Smooth muscle cell (in vitro differentiated cells): ENCODE measurements at regions not wholly inside any gene's neighbourhood (a gene's known extent, or its start where the extent isn't known, plus 50 kb on each side); places are given as distances from the start of the nearest gene placed in this dataset.

Experiments
- DNase-seq: peaks from one replicate; lab custom pipeline; 2025; ENCODE audit not compliant: unreplicated experiment; lab: John Stamatoyannopoulos, UW
- H2AFZ ChIP-seq: fragments of 200-600 bp; sonication (generic); 2 replicates; pipeline ENCODE4 v1.6.0; 2016; ENCODE audit warnings: antibody characterized with exemption, low read depth, mild to moderate bottlenecking
- H3F3A ChIP-seq: fragments of 200-600 bp; sonication (generic); 2 replicates; pipeline ENCODE4 v1.6.0; 2017; ENCODE audit warnings: antibody characterized with exemption, low read depth
- H3K27ac ChIP-seq: fragments of 200-600 bp; sonication (generic); 2 replicates; pipeline ENCODE4 v1.5.1; 2016; ENCODE audit warnings: low read depth, mild to moderate bottlenecking
- H3K27me3 ChIP-seq: fragments of 200-600 bp; sonication (generic); 2 replicates; pipeline ENCODE4 v1.6.1; 2016; ENCODE audit warnings: low read depth, mild to moderate bottlenecking
- H3K36me3 ChIP-seq: fragments of 200-600 bp; sonication (generic); 2 replicates; pipeline ENCODE4 v1.5.1; 2016; ENCODE audit warnings: low read depth
- H3K4me1 ChIP-seq: fragments of 200-600 bp; sonication (generic); 2 replicates; pipeline ENCODE4 v1.5.1; 2016; ENCODE audit warnings: low read depth
- H3K4me2 ChIP-seq: fragments of 200-600 bp; sonication (generic); 2 replicates; pipeline ENCODE4 v1.6.0; 2016; ENCODE audit warnings: mild to moderate bottlenecking
- H3K4me3 ChIP-seq: fragments of 200-600 bp; sonication (generic); 2 replicates; pipeline ENCODE4 v1.5.1; 2016; ENCODE audit warnings: mild to moderate bottlenecking
- H3K79me2 ChIP-seq: fragments of 200-600 bp; sonication (generic); 2 replicates; pipeline ENCODE4 v1.6.0; 2016; ENCODE audit warnings: low read depth, mild to moderate bottlenecking
- H3K9ac ChIP-seq: fragments of 200-600 bp; sonication (generic); 2 replicates; pipeline ENCODE4 v1.6.0; 2016; ENCODE audit warnings: low read depth
- H3K9me3 ChIP-seq: fragments of 200-600 bp; sonication (generic); replicated peaks from 2 replicates; pipeline ENCODE4 v1.5.1; 2016; ENCODE audit warnings: low read depth
- H4K20me1 ChIP-seq: fragments of 200-600 bp; sonication (generic); 2 replicates; pipeline ENCODE4 v1.6.0; 2016; ENCODE audit warnings: low read depth
- CTCF ChIP-seq: fragments of 200-600 bp; sonication (generic); IDR thresholded peaks from 2 replicates; pipeline ENCODE4 v1.5.1; 2017; ENCODE audit warnings: borderline replicate concordance, mild to moderate bottlenecking, antibody characterized with exemption; ENCODE audit not compliant: insufficient read depth, poor library complexity, severe bottlenecking
- WGBS: methylation state at CpG from one replicate; pipeline ENCODE4 v1.1.7; 2016; ENCODE audit warnings: low lambda C conversion rate; 5-methylcytosine and 5-hydroxymethylcytosine counted together

DNA sequence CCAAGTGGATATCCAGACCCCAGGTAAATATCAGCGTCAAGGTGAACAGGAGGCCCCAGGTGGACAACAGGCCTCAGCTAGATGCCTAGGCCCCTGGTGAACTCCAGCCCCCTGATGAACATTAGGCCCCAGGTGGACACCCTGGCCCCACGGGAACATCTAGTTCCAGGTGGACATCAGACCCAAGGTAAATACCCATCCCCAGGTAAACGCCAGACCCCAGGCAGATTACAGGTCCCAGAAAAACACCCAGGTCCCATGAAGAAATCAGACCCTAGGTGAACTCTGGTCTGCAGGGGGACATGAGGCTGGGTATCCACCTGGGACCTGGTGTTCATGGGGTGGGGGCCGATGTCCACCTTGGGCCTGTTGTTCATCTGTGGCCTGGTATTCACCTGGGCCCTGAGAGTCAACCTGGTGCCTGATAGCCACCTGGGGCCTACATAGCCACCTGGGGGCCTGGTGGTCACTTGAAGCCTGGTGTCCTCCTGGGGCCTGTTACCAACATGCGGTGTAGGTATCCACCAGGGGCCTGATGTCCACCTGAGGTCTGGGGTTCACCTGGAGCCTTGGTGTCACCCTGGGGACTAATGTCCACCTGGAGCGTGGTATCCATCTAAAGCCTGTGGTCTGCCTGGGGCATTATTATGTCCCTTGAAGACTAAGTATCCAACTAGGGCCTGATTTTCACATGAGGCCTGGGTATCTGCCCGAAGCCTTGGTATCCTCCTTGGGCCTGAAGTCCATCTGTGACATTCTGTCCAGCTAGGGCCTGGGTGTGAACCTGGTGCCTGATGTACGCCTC is 56.8 kb upstream of the SEPTIN5 start:
- no peak for DNase-seq
- 96% methylated on average over 8 of the region's 8 CpGs for WGBS
- no peaks in the 10 kb centered on the region for H3K9me3 ChIP-seq

DNA sequence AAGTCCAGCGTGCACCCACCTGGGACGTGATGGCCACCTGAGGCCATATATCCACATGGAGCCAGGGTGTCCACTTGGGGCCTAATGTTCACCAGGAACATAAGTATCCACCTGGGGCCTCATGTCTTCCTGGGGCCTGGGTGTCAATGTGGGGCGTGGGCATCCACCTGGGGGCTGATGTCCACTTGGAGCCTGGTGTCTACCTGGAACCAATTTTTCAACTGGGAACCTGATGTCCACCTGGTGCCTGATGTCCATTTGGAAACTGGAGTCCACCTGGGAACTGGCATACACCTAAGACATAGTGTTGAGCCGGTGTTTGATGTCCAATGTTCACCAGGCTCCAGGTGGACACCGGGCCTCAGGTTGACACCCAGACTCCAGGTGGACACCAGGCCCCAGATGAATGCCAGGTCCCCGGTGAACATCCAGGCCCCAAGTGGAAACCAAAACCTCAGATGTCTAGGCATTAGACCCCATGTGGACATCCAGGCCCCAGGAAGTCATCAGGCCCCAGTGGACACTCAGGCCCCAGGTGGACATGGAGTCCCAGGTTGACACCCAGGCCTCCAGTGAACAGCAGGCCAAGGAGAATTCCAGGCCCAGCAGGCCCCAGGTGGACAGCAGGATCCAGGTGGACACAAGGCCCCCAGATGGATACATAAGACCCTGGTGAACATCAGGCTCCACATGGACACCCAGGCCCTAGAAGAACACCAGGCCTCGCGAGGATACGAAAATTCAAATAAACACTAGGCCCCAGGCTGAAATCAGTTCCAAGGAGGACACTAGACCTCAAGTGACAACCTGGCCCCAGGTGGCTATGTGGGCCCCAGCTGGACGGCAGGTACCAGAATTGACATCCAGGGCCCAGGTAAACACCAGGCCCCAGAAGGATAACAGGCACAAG is 56.0 kb upstream of the SEPTIN5 start:
- Histone ChIP-seq H3K27me3 (no peaks in the 10 kb centered on the region), H3K36me3 (no peaks in the 10 kb centered on the region), H4K20me1 (no peaks in the 10 kb centered on the region), H3K9ac (no peak overlapping the region), H3K27ac (no peak overlapping the region), H2AFZ (no peak overlapping the region), H3K4me1 (no peaks in the 10 kb centered on the region), H3F3A (no peaks in the 10 kb centered on the region), H3K79me2 (no peaks in the 10 kb centered on the region), H3K9me3 (no peaks in the 10 kb centered on the region), H3K4me3 (no peak overlapping the region), H3K4me2 (no peak overlapping the region)
- DNase-seq, result no peak
- TF ChIP-seq CTCF, result no peak
- 98% methylated on average over 10 of the region's 10 CpGs for WGBS

More for the DNA sequence above, 56.8 kb upstream of the SEPTIN5 start:
- Histone ChIP-seq H3F3A (no peaks in the 10 kb centered on the region), H3K9ac (no peak overlapping the region), H3K4me2 (no peak overlapping the region), H3K36me3 (no peaks in the 10 kb centered on the region), H3K4me3 (no peak overlapping the region), H3K27me3 (no peaks in the 10 kb centered on the region), H3K27ac (no peak overlapping the region), H3K4me1 (no peaks in the 10 kb centered on the region), H2AFZ (no peak overlapping the region), H3K79me2 (no peaks in the 10 kb centered on the region), H4K20me1 (no peaks in the 10 kb centered on the region)
- no peak for TF ChIP-seq CTCF

GRCh38 chr22:19658967-19659804 is 55.1 kb upstream of the SEPTIN5 start:
- Histone ChIP-seq H3K4me3 (no peak overlapping the region), H3K36me3 (no peaks in the 10 kb centered on the region), H3K27ac (no peak overlapping the region), H3K79me2 (no peaks in the 10 kb centered on the region), H3K4me1 (peaks cover 4% of the 10 kb centered on the region), H2AFZ (no peak overlapping the region), H3K27me3 (no peaks in the 10 kb centered on the region), H3K9ac (no peak overlapping the region), H3K4me2 (no peak overlapping the region), H3F3A (no peaks in the 10 kb centered on the region), H4K20me1 (no peaks in the 10 kb centered on the region), H3K9me3 (no peaks in the 10 kb centered on the region)
- no peak for DNase-seq
- 94% methylated on average over 8 of the region's 8 CpGs for WGBS
- TF ChIP-seq CTCF, result no peak
